ENCODE measurements at regions not wholly inside any gene's neighbourhood (a gene's known extent, or its start where the extent isn't known, plus 50 kb on each side); places are given as distances from the start of the nearest gene placed in this dataset.

DNA sequence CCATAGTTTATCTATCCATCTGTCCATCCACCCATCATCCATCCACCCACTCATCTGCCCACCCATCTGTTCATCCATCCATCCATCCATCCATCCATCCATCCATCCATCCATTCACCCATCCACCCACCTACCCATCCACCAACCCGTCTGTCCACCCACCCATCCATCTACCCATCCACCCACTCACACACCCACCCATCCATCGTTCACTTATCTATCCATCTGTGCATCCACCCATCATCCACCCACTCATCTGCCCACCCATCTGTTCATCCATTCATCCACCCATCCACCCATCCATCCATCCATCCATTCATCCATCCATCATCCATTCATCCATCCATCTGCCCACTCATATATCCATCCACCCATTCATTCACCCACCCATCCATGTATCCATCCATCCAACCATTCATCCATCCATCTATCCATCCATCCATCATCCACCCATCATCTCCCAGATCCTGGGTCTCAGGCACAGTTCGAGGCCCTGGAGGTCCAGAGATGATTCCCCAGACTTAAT lies 88.2 kb upstream of the WNT4 start (continued):
- TF ChIP-seq, protein P1, sequence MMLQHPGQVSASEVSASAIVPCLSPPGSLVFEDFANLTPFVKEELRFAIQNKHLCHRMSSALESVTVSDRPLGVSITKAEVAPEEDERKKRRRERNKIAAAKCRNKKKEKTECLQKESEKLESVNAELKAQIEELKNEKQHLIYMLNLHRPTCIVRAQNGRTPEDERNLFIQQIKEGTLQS (IDR thresholded peaks at IDR 0.05; ENCODE audit: insufficient read depth, low read depth, low read length) = no peak
- TF ChIP-seq YY1 (IDR thresholded peaks at IDR 0.05; ENCODE audit: low read depth, low read length) (no peak), RAD21 (IDR thresholded peaks at IDR 0.05 in 1 of 2, conservative IDR thresholded peaks at IDR 0.05 in 1 of 2; ENCODE audit: low read depth in 2 of 2, low read length in 2 of 2) (no peak)

Measured in H1 (cell line).